ENCODE measurements at regions not wholly inside any gene's neighbourhood (a gene's known extent, or its start where the extent isn't known, plus 50 kb on each side); places are given as distances from the start of the nearest gene placed in this dataset.

- H3K79me2 ChIP-seq (ENCODE audit: control insufficient read depth, low read length) = no peaks in the 10 kb centered on the region
- H3K9me2 ChIP-seq (replicated peaks; ENCODE audit: control insufficient read depth, low read length) = no peaks in the 10 kb centered on the region
- no peaks in the 10 kb centered on the region for H3K36me3 ChIP-seq (ENCODE audit: control insufficient read depth, low read length)
- H3K4me1 ChIP-seq (ENCODE audit: control insufficient read depth, low read length) = no peaks in the 10 kb centered on the region
- no peaks in the 10 kb centered on the region for H3F3A ChIP-seq (ENCODE audit: control insufficient read depth, insufficient read depth)
- no peaks in the 10 kb centered on the region for H4K20me1 ChIP-seq (ENCODE audit: control insufficient read depth, insufficient read depth, low read depth, low read length)
- TF ChIP-seq EZH2phosphoT487 (IDR thresholded peaks at IDR 0.05; ENCODE audit: borderline replicate concordance, low read length) = no peak
- no peak for TF ChIP-seq CTCF (IDR thresholded peaks at IDR 0.05; ENCODE audit: low read depth, low read length, poor library complexity, severe bottlenecking)
- no peak overlapping the region for H3K4me2 ChIP-seq (ENCODE audit: low read length)
- no peak overlapping the region for H3K4me3 ChIP-seq (ENCODE audit: low read length)
- peaks cover 4% of the 10 kb centered on the region; the same call in 1 of the 2 replicates for H3K27me3 ChIP-seq (ENCODE audit: control insufficient read depth, low read length)
- H3K27ac ChIP-seq (ENCODE audit: low read depth, low read length) = no peak overlapping the region
- H3K9me3 ChIP-seq (ENCODE audit: control insufficient read depth, insufficient read depth, low read length) = no peaks in the 10 kb centered on the region
Observed at GRCh38 chr6:134850721-134851305, 99.1 kb downstream of the ALDH8A1 start.

- H3K9me2 ChIP-seq (replicated peaks; ENCODE audit: control insufficient read depth, low read length) = no peaks in the 10 kb centered on the region
- TF ChIP-seq CTCF (IDR thresholded peaks at IDR 0.05; ENCODE audit: low read depth, low read length, poor library complexity, severe bottlenecking) (no peak), EZH2phosphoT487 (IDR thresholded peaks at IDR 0.05; ENCODE audit: borderline replicate concordance, low read length) (no peak)
- no peaks in the 10 kb centered on the region for H3K4me1 ChIP-seq (ENCODE audit: control insufficient read depth, low read length)
- no peaks in the 10 kb centered on the region for H3F3A ChIP-seq (ENCODE audit: control insufficient read depth, insufficient read depth)
- H4K20me1 ChIP-seq (ENCODE audit: control insufficient read depth, insufficient read depth, low read depth, low read length) = no peaks in the 10 kb centered on the region
- no peak overlapping the region for H3K4me3 ChIP-seq (ENCODE audit: low read length)
- no peaks in the 10 kb centered on the region for H3K36me3 ChIP-seq (ENCODE audit: control insufficient read depth, low read length)
- H3K27me3 ChIP-seq (ENCODE audit: control insufficient read depth, low read length) = peaks cover 4% of the 10 kb centered on the region; the same call in 1 of the 2 replicates
- no peaks in the 10 kb centered on the region for H3K79me2 ChIP-seq (ENCODE audit: control insufficient read depth, low read length)
- H3K27ac ChIP-seq (ENCODE audit: low read depth, low read length) = no peak overlapping the region
- no peak overlapping the region for H3K4me2 ChIP-seq (ENCODE audit: low read length)
- H3K9me3 ChIP-seq (ENCODE audit: control insufficient read depth, insufficient read depth, low read length) = no peaks in the 10 kb centered on the region
Observed at GRCh38 chr6:134849920-134850447, 99.9 kb downstream of the ALDH8A1 start.

GRCh38 chr6:134848076-134848475 lies 101.8 kb downstream of the ALDH8A1 start:
- Histone ChIP-seq H3K27me3 (ENCODE audit: control insufficient read depth, low read length) (peaks cover 4% of the 10 kb centered on the region; the same call in 1 of the 2 replicates), H3K4me2 (ENCODE audit: low read length) (no peak overlapping the region), H3K79me2 (ENCODE audit: control insufficient read depth, low read length) (no peaks in the 10 kb centered on the region), H4K20me1 (ENCODE audit: control insufficient read depth, insufficient read depth, low read depth, low read length) (no peaks in the 10 kb centered on the region), H3K9me3 (ENCODE audit: control insufficient read depth, insufficient read depth, low read length) (no peaks in the 10 kb centered on the region), H3K9me2 (replicated peaks; ENCODE audit: control insufficient read depth, low read length) (no peaks in the 10 kb centered on the region), H3K27ac (ENCODE audit: low read depth, low read length) (no peak overlapping the region), H3K4me3 (ENCODE audit: low read length) (no peak overlapping the region), H3K36me3 (ENCODE audit: control insufficient read depth, low read length) (no peaks in the 10 kb centered on the region), H3K4me1 (ENCODE audit: control insufficient read depth, low read length) (no peaks in the 10 kb centered on the region), H3F3A (ENCODE audit: control insufficient read depth, insufficient read depth) (no peaks in the 10 kb centered on the region)
- no peak for TF ChIP-seq CTCF (IDR thresholded peaks at IDR 0.05; ENCODE audit: low read depth, low read length, poor library complexity, severe bottlenecking)
- TF ChIP-seq EZH2phosphoT487 (IDR thresholded peaks at IDR 0.05; ENCODE audit: borderline replicate concordance, low read length) = no peak

All from DOHH2 (cell line).